ENCODE measurements at regions not wholly inside any gene's neighbourhood (a gene's known extent, or its start where the extent isn't known, plus 50 kb on each side); places are given as distances from the start of the nearest gene placed in this dataset.

- Histone ChIP-seq H3K27ac (ENCODE audit: low read depth in 1 of 3, low read length in 2 of 3) (no peak overlapping the region), H3K36me3 (ENCODE audit: control insufficient read depth in 3 of 3, insufficient read depth in 2 of 3, low read depth in 1 of 3, low read length in 3 of 3) (no peaks in the 10 kb centered on the region), H3K4me3 (ENCODE audit: low read depth in 1 of 3, low read length in 3 of 3) (no peak overlapping the region), H3K27me3 (ENCODE audit: control insufficient read depth in 3 of 3, insufficient read depth in 3 of 3, low read length in 3 of 3) (no peaks in the 10 kb centered on the region), H3K9me3 (ENCODE audit: control insufficient read depth in 2 of 2, insufficient read depth in 1 of 2, low read depth in 1 of 2, low read length in 1 of 2) (no peaks in the 10 kb centered on the region), H3K4me1 (ENCODE audit: control insufficient read depth in 3 of 3, insufficient read depth in 2 of 3, low read depth in 1 of 3, low read length in 2 of 3) (peaks cover 0 to 6% (median 0%) of the 10 kb centered on the region in 3 donors)
- FAIRE-seq, result no peak
- no peak for DNase-seq
- 60 to 68% (median 62%) methylated on average over 14 of the region's 14 CpGs for WGBS, 3 donors
Observed at GRCh38 chr14:32006263-32007110, 70.6 kb upstream of the ARHGAP5 start.

GRCh38 chr14:32007755-32008362, 69.2 kb upstream of the ARHGAP5 start:
- H3K36me3 ChIP-seq (ENCODE audit: control insufficient read depth in 3 of 3, insufficient read depth in 2 of 3, low read depth in 1 of 3, low read length in 3 of 3), result no peaks in the 10 kb centered on the region
- H3K9me3 ChIP-seq (ENCODE audit: control insufficient read depth in 2 of 2, insufficient read depth in 1 of 2, low read depth in 1 of 2, low read length in 1 of 2), result no peaks in the 10 kb centered on the region
- no peak overlapping the region for H3K4me3 ChIP-seq (ENCODE audit: low read depth in 1 of 3, low read length in 3 of 3)
- FAIRE-seq (no peak), DNase-seq (no peak)
- 64 to 81% (median 69%) methylated on average over 2 of the region's 2 CpGs for WGBS, 3 donors
- H3K27ac ChIP-seq (ENCODE audit: low read depth in 1 of 3, low read length in 2 of 3), result no peak overlapping the region
- no peaks in the 10 kb centered on the region for H3K27me3 ChIP-seq (ENCODE audit: control insufficient read depth in 3 of 3, insufficient read depth in 3 of 3, low read length in 3 of 3)
- peaks cover 0 to 6% (median 0%) of the 10 kb centered on the region in 3 donors for H3K4me1 ChIP-seq (ENCODE audit: control insufficient read depth in 3 of 3, insufficient read depth in 2 of 3, low read depth in 1 of 3, low read length in 2 of 3)

GRCh38 chr14:32008602-32009193, 68.4 kb upstream of the ARHGAP5 start:
- no peaks in the 10 kb centered on the region for H3K9me3 ChIP-seq (ENCODE audit: control insufficient read depth in 2 of 2, insufficient read depth in 1 of 2, low read depth in 1 of 2, low read length in 1 of 2)
- no peaks in the 10 kb centered on the region for H3K27me3 ChIP-seq (ENCODE audit: control insufficient read depth in 3 of 3, insufficient read depth in 3 of 3, low read length in 3 of 3)
- no peak for DNase-seq
- H3K36me3 ChIP-seq (ENCODE audit: control insufficient read depth in 3 of 3, insufficient read depth in 2 of 3, low read depth in 1 of 3, low read length in 3 of 3), result no peaks in the 10 kb centered on the region
- 66 to 83% (median 76%) methylated on average over 1 of the region's 1 CpG for WGBS, 3 donors
- H3K4me3 ChIP-seq (ENCODE audit: low read depth in 1 of 3, low read length in 3 of 3), result no peak overlapping the region
- no peak for FAIRE-seq
- H3K27ac ChIP-seq (ENCODE audit: low read depth in 1 of 3, low read length in 2 of 3), result no peak overlapping the region
- H3K4me1 ChIP-seq (ENCODE audit: control insufficient read depth in 3 of 3, insufficient read depth in 2 of 3, low read depth in 1 of 3, low read length in 2 of 3), result peaks cover 0 to 6% (median 0%) of the 10 kb centered on the region in 3 donors

GRCh38 chr14:32009221-32009975, 67.7 kb upstream of the ARHGAP5 start:
- Histone ChIP-seq H3K9me3 (ENCODE audit: control insufficient read depth in 2 of 2, insufficient read depth in 1 of 2, low read depth in 1 of 2, low read length in 1 of 2) (no peaks in the 10 kb centered on the region), H3K4me1 (ENCODE audit: control insufficient read depth in 3 of 3, insufficient read depth in 2 of 3, low read depth in 1 of 3, low read length in 2 of 3) (peaks cover 0 to 6% (median 0%) of the 10 kb centered on the region in 3 donors), H3K27me3 (ENCODE audit: control insufficient read depth in 3 of 3, insufficient read depth in 3 of 3, low read length in 3 of 3) (no peaks in the 10 kb centered on the region), H3K36me3 (ENCODE audit: control insufficient read depth in 3 of 3, insufficient read depth in 2 of 3, low read depth in 1 of 3, low read length in 3 of 3) (no peaks in the 10 kb centered on the region), H3K27ac (ENCODE audit: low read depth in 1 of 3, low read length in 2 of 3) (no peak overlapping the region), H3K4me3 (ENCODE audit: low read depth in 1 of 3, low read length in 3 of 3) (no peak overlapping the region)
- DNase-seq (no peak), FAIRE-seq (no peak)
- WGBS, 3 donors, result 68 to 74% (median 69%) methylated on average over 5 of the region's 5 CpGs

- Histone ChIP-seq H3K36me3 (ENCODE audit: control insufficient read depth in 3 of 3, insufficient read depth in 2 of 3, low read depth in 1 of 3, low read length in 3 of 3) (no peaks in the 10 kb centered on the region), H3K27me3 (ENCODE audit: control insufficient read depth in 3 of 3, insufficient read depth in 3 of 3, low read length in 3 of 3) (no peaks in the 10 kb centered on the region), H3K9me3 (ENCODE audit: control insufficient read depth in 2 of 2, insufficient read depth in 1 of 2, low read depth in 1 of 2, low read length in 1 of 2) (no peaks in the 10 kb centered on the region), H3K4me1 (ENCODE audit: control insufficient read depth in 3 of 3, insufficient read depth in 2 of 3, low read depth in 1 of 3, low read length in 2 of 3) (peaks cover 0 to 6% (median 0%) of the 10 kb centered on the region in 3 donors), H3K4me3 (ENCODE audit: low read depth in 1 of 3, low read length in 3 of 3) (no peak overlapping the region), H3K27ac (ENCODE audit: low read depth in 1 of 3, low read length in 2 of 3) (no peak overlapping the region)
- DNase-seq, result no peak
- no peak for FAIRE-seq
- 78 to 84% (median 79%) methylated on average over 6 of the region's 6 CpGs for WGBS, 3 donors
Observed at GRCh38 chr14:32009976-32010581, 67.0 kb upstream of the ARHGAP5 start.

GRCh38 chr14:32010604-32011125, 66.4 kb upstream of the ARHGAP5 start:
- no peak for FAIRE-seq
- WGBS, 3 donors, result 81 to 86% (median 85%) methylated on average over 4 of the region's 4 CpGs
- peak in 1 of 2 donors; percentile 16 for DNase-seq

GRCh38 chr14:32011225-32011624, 65.9 kb upstream of the ARHGAP5 start:
- Histone ChIP-seq H3K4me3 (ENCODE audit: low read depth in 1 of 3, low read length in 3 of 3) (no peak overlapping the region), H3K36me3 (ENCODE audit: control insufficient read depth in 3 of 3, insufficient read depth in 2 of 3, low read depth in 1 of 3, low read length in 3 of 3) (no peaks in the 10 kb centered on the region), H3K4me1 (ENCODE audit: control insufficient read depth in 3 of 3, insufficient read depth in 2 of 3, low read depth in 1 of 3, low read length in 2 of 3) (peaks cover 0 to 3% (median 0%) of the 10 kb centered on the region in 3 donors), H3K27ac (ENCODE audit: low read depth in 1 of 3, low read length in 2 of 3) (no peak overlapping the region), H3K27me3 (ENCODE audit: control insufficient read depth in 3 of 3, insufficient read depth in 3 of 3, low read length in 3 of 3) (no peaks in the 10 kb centered on the region), H3K9me3 (ENCODE audit: control insufficient read depth in 2 of 2, insufficient read depth in 1 of 2, low read depth in 1 of 2, low read length in 1 of 2) (no peaks in the 10 kb centered on the region)
- 80 to 90% (median 87%) methylated on average over 3 of the region's 3 CpGs for WGBS, 3 donors
- DNase-seq (no peak), FAIRE-seq (no peak)

More at GRCh38 chr14:32010604-32011125, 66.4 kb upstream of the ARHGAP5 start:
- no peak overlapping the region for H3K27ac ChIP-seq (ENCODE audit: low read depth in 1 of 3, low read length in 2 of 3)
- no peaks in the 10 kb centered on the region for H3K36me3 ChIP-seq (ENCODE audit: control insufficient read depth in 3 of 3, insufficient read depth in 2 of 3, low read depth in 1 of 3, low read length in 3 of 3)
- no peaks in the 10 kb centered on the region for H3K27me3 ChIP-seq (ENCODE audit: control insufficient read depth in 3 of 3, insufficient read depth in 3 of 3, low read length in 3 of 3)
- no peak overlapping the region for H3K4me3 ChIP-seq (ENCODE audit: low read depth in 1 of 3, low read length in 3 of 3)
- H3K9me3 ChIP-seq (ENCODE audit: control insufficient read depth in 2 of 2, insufficient read depth in 1 of 2, low read depth in 1 of 2, low read length in 1 of 2), result no peaks in the 10 kb centered on the region
- peaks cover 0 to 6% (median 0%) of the 10 kb centered on the region in 3 donors for H3K4me1 ChIP-seq (ENCODE audit: control insufficient read depth in 3 of 3, insufficient read depth in 2 of 3, low read depth in 1 of 3, low read length in 2 of 3)

- no peak overlapping the region for H3K4me3 ChIP-seq (ENCODE audit: low read depth in 1 of 3, low read length in 3 of 3)
- DNase-seq (no peak), FAIRE-seq (no peak)
- H3K27me3 ChIP-seq (ENCODE audit: control insufficient read depth in 3 of 3, insufficient read depth in 3 of 3, low read length in 3 of 3), result no peaks in the 10 kb centered on the region
- no peaks in the 10 kb centered on the region for H3K36me3 ChIP-seq (ENCODE audit: control insufficient read depth in 3 of 3, insufficient read depth in 2 of 3, low read depth in 1 of 3, low read length in 3 of 3)
- H3K9me3 ChIP-seq (ENCODE audit: control insufficient read depth in 2 of 2, insufficient read depth in 1 of 2, low read depth in 1 of 2, low read length in 1 of 2), result no peaks in the 10 kb centered on the region
- H3K4me1 ChIP-seq (ENCODE audit: control insufficient read depth in 3 of 3, insufficient read depth in 2 of 3, low read depth in 1 of 3, low read length in 2 of 3), result no peaks in the 10 kb centered on the region
- H3K27ac ChIP-seq (ENCODE audit: low read depth in 1 of 3, low read length in 2 of 3), result no peak overlapping the region
Observed at GRCh38 chr14:32012062-32012461, 65.0 kb upstream of the ARHGAP5 start.

All from small intestine (tissue), 7 donors.